HL-60 (cell line): ENCODE measurements at regions not wholly inside any gene's neighbourhood (a gene's known extent, or its start where the extent isn't known, plus 50 kb on each side); places are given as distances from the start of the nearest gene placed in this dataset.

Source experiments
- CTCF ChIP-seq: IDR thresholded peaks from one replicate; pipeline ENCODE4 v1.5.1; 2011; ENCODE audit warnings: low read length, control low read depth, inconsistent platforms; ENCODE audit not compliant: insufficient read depth
- GABPA ChIP-seq: IDR thresholded peaks from 2 replicates; pipeline ENCODE4 v1.6.1; 2012; ENCODE audit warnings: low read depth
- POLR2AphosphoS5 ChIP-seq: IDR thresholded peaks from 2 replicates; pipeline ENCODE4 v1.6.1; 2012; ENCODE audit warnings: low read depth
- TF ChIP-seq, protein P1 (sequence below): IDR thresholded peaks from 2 replicates; pipeline ENCODE4 v1.6.1; 2012; ENCODE audit warnings: low read depth; ENCODE audit not compliant: insufficient replicate concordance

GRCh38 chr3:73739791-73740453, 115.2 kb upstream of the PDZRN3 start:
- TF ChIP-seq CTCF (no peak), POLR2AphosphoS5 (no peak), GABPA (no peak)
- TF ChIP-seq, protein P1, sequence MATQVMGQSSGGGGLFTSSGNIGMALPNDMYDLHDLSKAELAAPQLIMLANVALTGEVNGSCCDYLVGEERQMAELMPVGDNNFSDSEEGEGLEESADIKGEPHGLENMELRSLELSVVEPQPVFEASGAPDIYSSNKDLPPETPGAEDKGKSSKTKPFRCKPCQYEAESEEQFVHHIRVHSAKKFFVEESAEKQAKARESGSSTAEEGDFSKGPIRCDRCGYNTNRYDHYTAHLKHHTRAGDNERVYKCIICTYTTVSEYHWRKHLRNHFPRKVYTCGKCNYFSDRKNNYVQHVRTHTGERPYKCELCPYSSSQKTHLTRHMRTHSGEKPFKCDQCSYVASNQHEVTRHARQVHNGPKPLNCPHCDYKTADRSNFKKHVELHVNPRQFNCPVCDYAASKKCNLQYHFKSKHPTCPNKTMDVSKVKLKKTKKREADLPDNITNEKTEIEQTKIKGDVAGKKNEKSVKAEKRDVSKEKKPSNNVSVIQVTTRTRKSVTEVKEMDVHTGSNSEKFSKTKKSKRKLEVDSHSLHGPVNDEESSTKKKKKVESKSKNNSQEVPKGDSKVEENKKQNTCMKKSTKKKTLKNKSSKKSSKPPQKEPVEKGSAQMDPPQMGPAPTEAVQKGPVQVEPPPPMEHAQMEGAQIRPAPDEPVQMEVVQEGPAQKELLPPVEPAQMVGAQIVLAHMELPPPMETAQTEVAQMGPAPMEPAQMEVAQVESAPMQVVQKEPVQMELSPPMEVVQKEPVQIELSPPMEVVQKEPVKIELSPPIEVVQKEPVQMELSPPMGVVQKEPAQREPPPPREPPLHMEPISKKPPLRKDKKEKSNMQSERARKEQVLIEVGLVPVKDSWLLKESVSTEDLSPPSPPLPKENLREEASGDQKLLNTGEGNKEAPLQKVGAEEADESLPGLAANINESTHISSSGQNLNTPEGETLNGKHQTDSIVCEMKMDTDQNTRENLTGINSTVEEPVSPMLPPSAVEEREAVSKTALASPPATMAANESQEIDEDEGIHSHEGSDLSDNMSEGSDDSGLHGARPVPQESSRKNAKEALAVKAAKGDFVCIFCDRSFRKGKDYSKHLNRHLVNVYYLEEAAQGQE: no peak
